ENCODE measurements at regions not wholly inside any gene's neighbourhood (a gene's known extent, or its start where the extent isn't known, plus 50 kb on each side); places are given as distances from the start of the nearest gene placed in this dataset.

DNA sequence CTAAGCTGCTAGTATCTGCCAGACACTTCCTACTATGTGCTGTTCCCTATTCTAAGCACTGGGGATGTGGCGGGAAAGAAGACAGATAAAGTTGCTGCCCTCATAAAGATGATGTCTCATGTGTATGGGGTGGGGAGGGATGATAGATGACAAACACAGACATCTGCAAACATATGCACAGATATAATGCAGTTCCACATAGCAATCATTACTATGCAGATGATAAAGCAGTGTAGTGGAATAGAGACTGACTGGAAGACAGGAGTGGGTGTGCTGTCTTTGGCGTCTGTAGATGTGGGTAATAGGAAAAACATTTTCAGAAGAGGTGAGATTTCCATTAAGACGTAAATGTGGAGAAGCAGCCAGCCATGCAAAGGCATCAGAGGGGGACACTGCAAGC lies 243.6 kb downstream of the DPY19L2 start:
- TF ChIP-seq CREB1 (IDR thresholded peaks at IDR 0.05; ENCODE audit: low read depth) (no peak), REST (IDR thresholded peaks at IDR 0.05; ENCODE audit: low read depth) (no peak), MAX (IDR thresholded peaks at IDR 0.05) (no peak), TEAD4 (IDR thresholded peaks at IDR 0.05) (no peak), FOXM1 (IDR thresholded peaks at IDR 0.05; ENCODE audit: borderline replicate concordance, low read depth) (no peak), ZBTB7A (IDR thresholded peaks at IDR 0.05; ENCODE audit: low read depth) (no peak), NFIC (IDR thresholded peaks at IDR 0.05) (no peak), TAF1 (IDR thresholded peaks at IDR 0.05; ENCODE audit: low read depth) (no peak), CEBPB (IDR thresholded peaks at IDR 0.05) (no peak), EGR1 (IDR thresholded peaks at IDR 0.05) (no peak), RAD21 (IDR thresholded peaks at IDR 0.05; ENCODE audit: low read depth) (no peak), TCF12 (IDR thresholded peaks at IDR 0.05; ENCODE audit: low read depth) (no peak)

- TF ChIP-seq USF1 (IDR thresholded peaks at IDR 0.05): no peak
- no peak for TF ChIP-seq YY1 (IDR thresholded peaks at IDR 0.05; ENCODE audit: low read depth)
- TF ChIP-seq REST (IDR thresholded peaks at IDR 0.05; ENCODE audit: low read depth): no peak
These were observed 244.5 kb downstream of the DPY19L2 start for GRCh38 chr12:63423839-63424238.

GRCh38 chr12:63420206-63420644 lies 248.1 kb downstream of the DPY19L2 start:
- TF ChIP-seq EGR1 (IDR thresholded peaks at IDR 0.05): no peak
- TF ChIP-seq TAF1 (IDR thresholded peaks at IDR 0.05; ENCODE audit: low read depth): no peak
- 0 out of 2 replicates have a peak, but pooled peaks have one; percentile 28 for TF ChIP-seq USF1 (IDR thresholded peaks at IDR 0.05)
- no peak for TF ChIP-seq CEBPB (IDR thresholded peaks at IDR 0.05)
- no peak for TF ChIP-seq EP300 (IDR thresholded peaks at IDR 0.05; ENCODE audit: borderline replicate concordance)
- peak; percentile 84 for TF ChIP-seq RAD21 (IDR thresholded peaks at IDR 0.05; ENCODE audit: low read depth)

DNA sequence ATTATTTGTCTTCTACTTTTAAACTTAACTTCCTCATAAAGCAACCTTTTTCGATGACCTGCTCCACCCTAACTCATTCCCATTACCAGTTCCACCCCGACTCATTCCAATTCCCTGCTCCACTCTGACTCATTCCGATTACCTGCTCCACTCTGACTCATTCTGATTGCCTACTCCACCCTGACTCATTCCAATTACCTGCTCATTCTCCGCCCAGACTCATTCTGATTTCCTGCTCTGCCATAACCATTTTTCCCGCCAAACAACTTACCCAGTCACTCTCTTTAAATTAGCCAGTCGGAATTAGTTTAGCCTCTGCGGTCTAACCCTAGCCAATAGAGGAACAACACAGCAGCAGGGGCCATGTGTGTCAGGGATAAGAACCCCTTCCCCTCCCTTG lies 249.1 kb downstream of the DPY19L2 start:
- TF ChIP-seq TAF1 (IDR thresholded peaks at IDR 0.05; ENCODE audit: low read depth): no peak
- no peak for TF ChIP-seq TCF12 (IDR thresholded peaks at IDR 0.05; ENCODE audit: low read depth)
- no peak for TF ChIP-seq ZBTB7A (IDR thresholded peaks at IDR 0.05; ENCODE audit: low read depth)
- no peak for TF ChIP-seq USF1 (IDR thresholded peaks at IDR 0.05)
- TF ChIP-seq NFIC (IDR thresholded peaks at IDR 0.05): no peak
- TF ChIP-seq TEAD4 (IDR thresholded peaks at IDR 0.05): no peak
- no peak for TF ChIP-seq CREB1 (IDR thresholded peaks at IDR 0.05; ENCODE audit: low read depth)
- TF ChIP-seq RAD21 (IDR thresholded peaks at IDR 0.05; ENCODE audit: low read depth): no peak
- no peak for TF ChIP-seq YY1 (IDR thresholded peaks at IDR 0.05; ENCODE audit: low read depth)
- no peak for TF ChIP-seq REST (IDR thresholded peaks at IDR 0.05; ENCODE audit: low read depth)
- no peak for TF ChIP-seq EP300 (IDR thresholded peaks at IDR 0.05; ENCODE audit: borderline replicate concordance)
- TF ChIP-seq FOXM1 (IDR thresholded peaks at IDR 0.05; ENCODE audit: borderline replicate concordance, low read depth): no peak
- TF ChIP-seq EGR1 (IDR thresholded peaks at IDR 0.05): no peak

DNA sequence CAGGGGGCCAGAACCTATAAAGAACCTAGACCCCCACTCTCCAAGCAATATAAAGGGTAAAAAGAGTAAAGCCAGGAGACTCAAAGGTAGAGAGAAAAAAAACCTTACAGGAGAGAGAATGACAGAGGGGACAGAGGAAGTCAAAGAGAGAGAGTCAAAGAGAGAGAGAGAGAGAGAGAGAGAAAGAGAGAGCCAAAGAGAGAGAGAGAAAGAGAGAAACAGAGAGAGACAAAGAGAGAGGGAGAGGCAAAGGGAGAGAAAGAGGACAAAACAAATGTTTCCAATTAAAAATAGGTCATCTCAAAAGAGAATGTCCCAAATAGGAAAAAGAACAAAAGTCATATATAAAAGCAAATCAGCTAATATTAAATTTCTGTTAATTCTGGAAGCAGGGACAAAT lies 251.5 kb downstream of the DPY19L2 start:
- TF ChIP-seq CREB1 (IDR thresholded peaks at IDR 0.05; ENCODE audit: low read depth) (no peak), EP300 (IDR thresholded peaks at IDR 0.05; ENCODE audit: borderline replicate concordance) (no peak), FOXM1 (IDR thresholded peaks at IDR 0.05; ENCODE audit: borderline replicate concordance, low read depth) (no peak), TEAD4 (IDR thresholded peaks at IDR 0.05) (no peak), EGR1 (IDR thresholded peaks at IDR 0.05) (no peak), TCF12 (IDR thresholded peaks at IDR 0.05; ENCODE audit: low read depth) (no peak), RAD21 (IDR thresholded peaks at IDR 0.05; ENCODE audit: low read depth) (no peak), TAF1 (IDR thresholded peaks at IDR 0.05; ENCODE audit: low read depth) (no peak), MAX (IDR thresholded peaks at IDR 0.05) (no peak), USF1 (IDR thresholded peaks at IDR 0.05) (no peak), YY1 (IDR thresholded peaks at IDR 0.05; ENCODE audit: low read depth) (no peak), CEBPB (IDR thresholded peaks at IDR 0.05) (no peak), ZBTB7A (IDR thresholded peaks at IDR 0.05; ENCODE audit: low read depth) (no peak), REST (IDR thresholded peaks at IDR 0.05; ENCODE audit: low read depth) (no peak), NFIC (IDR thresholded peaks at IDR 0.05) (no peak)
